Suppressor macrophage (primary cell): ENCODE measurements at regions not wholly inside any gene's neighbourhood (a gene's known extent, or its start where the extent isn't known, plus 50 kb on each side); places are given as distances from the start of the nearest gene placed in this dataset.
"Not testable (repeated sequence)": the region's sequence is repeated elsewhere in the genome, so short reads cannot be mapped to it uniquely, and the experiment has no call there.

ENCODE experiments used
- DNase-seq, 4 experiments: peaks; one replicate each; pipeline ENCODE4 v3.0.0-alpha.2; 2020 to 2022

- DNase-seq, result not testable (repeated sequence)
These were observed 203.7 kb downstream of the ALG10 start for GRCh38 chr12:34226044-34226443.

GRCh38 chr12:34228046-34228445 is 205.8 kb downstream of the ALG10 start:
- DNase-seq, result not testable (repeated sequence)

DNA sequence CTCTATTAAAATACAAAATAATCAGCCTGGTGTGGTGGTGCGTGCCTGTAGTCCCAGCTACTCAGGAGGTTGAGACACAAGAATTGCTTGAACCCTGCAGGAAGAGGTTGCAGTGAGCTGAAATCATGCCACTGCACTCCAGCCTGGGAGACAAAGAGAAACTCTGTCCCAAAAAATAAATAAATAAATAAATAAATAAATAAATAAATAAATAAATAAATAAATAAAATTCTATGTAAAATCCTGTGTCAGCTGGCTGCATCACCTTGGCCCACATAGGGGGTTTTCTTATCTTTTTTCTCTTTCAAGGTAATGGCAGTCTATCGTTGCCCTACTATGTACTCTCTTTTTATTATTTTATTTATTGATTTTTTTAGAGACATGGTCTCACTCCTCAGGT is 206.7 kb downstream of the ALG10 start:
- DNase-seq, result not testable (repeated sequence)

- DNase-seq, result no peak
These were observed 211.3 kb downstream of the ALG10 start for GRCh38 chr12:34233618-34234017.

- DNase-seq, result no peak
These were observed 213.8 kb downstream of the ALG10 start for GRCh38 chr12:34236073-34236472.

GRCh38 chr12:34244608-34245007 is 222.3 kb downstream of the ALG10 start:
- no peak for DNase-seq

- DNase-seq, result no peak
These were observed 227.0 kb downstream of the ALG10 start for GRCh38 chr12:34249271-34249670.

- DNase-seq, result not testable (repeated sequence)
These were observed 229.6 kb downstream of the ALG10 start for GRCh38 chr12:34251879-34252278.

- DNase-seq, result no peak
These were observed 231.4 kb downstream of the ALG10 start for GRCh38 chr12:34253674-34254073.

- DNase-seq, result no peak
These were observed 234.8 kb downstream of the ALG10 start for GRCh38 chr12:34257093-34257492.

DNA sequence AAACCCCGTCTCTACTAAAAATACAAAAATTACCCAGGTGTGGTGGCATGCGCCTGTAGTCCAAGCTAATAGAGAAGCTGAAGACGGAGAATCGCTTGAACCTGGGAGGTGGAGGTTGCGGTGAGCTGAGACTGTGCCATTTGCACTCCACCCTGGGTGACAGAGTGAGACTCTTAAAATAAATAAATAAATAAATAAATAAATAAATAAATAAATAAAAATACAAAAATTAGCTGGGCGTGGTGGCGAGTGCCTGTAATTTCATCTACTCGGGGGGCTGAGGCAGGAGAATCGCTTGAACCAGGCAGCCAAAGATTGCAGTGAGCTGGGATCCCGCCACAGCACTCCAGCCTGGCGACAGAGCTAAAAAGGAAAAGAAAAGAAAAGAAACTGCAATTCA is 239.8 kb downstream of the ALG10 start:
- not testable (repeated sequence) for DNase-seq

GRCh38 chr12:34264110-34264509 is 241.8 kb downstream of the ALG10 start:
- no peak for DNase-seq

- DNase-seq, result not testable (repeated sequence)
These were observed 251.4 kb downstream of the ALG10 start for GRCh38 chr12:34273703-34274102.

- no peak for DNase-seq
These were observed 252.8 kb downstream of the ALG10 start for GRCh38 chr12:34275129-34275528.

DNA sequence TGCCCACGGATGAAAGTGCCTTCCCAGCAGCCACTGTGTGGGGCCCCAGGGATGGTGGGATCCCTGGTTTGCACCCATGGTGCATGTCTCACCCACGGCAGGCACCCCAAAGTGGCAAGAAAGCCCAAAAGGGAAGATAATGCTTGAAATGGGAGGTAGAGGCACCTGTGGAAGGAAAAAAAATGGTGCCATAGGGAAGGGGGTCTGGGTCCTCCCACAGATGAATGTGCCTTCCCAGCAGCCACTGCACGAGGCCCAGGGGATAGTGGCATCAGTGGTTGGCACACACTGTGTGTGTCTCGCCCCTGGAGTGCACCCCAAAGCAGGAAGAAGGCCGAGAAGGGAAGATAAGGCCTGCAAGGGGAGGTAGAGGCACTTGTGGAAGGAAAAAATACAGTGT is 264.2 kb downstream of the ALG10 start:
- no peak for DNase-seq

DNA sequence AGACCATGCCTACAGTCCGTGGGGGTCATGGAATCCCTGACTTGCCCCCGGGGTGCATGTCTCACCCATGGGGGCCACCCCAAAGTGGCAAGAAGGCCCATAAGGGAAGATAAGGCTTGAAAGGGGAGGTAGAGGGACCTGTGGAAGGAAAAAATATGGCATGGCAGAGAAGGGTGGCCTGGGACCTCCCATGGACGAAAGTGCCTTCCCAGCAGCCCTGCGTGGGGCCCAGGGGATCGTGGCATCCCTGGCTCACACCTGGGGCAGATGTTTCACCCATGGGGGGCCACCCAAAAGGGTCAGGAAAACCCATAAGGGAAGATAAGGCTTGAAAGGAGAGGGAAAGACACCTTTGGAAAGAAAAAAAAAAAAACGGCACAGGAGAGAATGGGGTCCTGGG is 264.6 kb downstream of the ALG10 start:
- no peak for DNase-seq

DNA sequence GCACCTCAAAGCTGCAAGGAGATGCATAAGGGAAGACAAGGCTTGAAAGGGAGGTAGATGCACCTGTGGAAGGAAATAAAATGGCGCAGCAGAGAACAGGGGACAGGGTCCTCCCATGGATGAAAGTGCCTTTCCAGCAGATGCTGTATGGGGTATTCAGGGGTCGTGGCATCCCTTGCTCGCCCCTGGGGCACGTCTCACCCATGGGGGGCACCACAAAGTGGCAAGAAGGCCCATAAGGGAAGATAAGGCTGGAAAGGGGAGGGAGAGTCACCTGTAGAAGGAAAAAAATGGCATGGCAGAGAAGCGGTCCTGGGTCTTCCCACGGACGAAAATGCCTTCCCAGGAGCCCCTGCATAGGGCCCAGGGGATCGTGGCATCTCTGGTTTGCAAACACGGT is 265.1 kb downstream of the ALG10 start:
- DNase-seq, result no peak

GRCh38 chr12:34287986-34288962 is 266.0 kb downstream of the ALG10 start:
- DNase-seq, result no peak

DNA sequence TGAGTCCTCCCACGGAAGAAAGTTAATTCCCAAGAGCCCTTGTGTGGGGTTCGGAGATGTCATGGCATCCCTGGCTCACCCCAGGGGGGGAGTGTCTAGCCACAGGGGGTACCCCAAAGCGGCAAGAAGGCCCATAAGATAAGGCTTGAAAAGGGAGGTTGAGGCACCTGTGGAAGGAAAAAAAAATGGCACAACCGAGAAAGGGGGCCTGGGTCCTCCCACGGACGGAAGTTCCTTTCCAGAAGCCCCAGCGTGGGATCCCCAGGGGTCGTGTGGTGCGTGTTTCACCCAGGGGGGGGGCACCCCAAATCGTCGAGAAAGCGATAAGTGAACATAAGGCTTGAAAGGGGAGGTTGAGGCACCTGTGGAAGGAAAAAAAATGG is 266.7 kb downstream of the ALG10 start:
- no peak for DNase-seq

DNA sequence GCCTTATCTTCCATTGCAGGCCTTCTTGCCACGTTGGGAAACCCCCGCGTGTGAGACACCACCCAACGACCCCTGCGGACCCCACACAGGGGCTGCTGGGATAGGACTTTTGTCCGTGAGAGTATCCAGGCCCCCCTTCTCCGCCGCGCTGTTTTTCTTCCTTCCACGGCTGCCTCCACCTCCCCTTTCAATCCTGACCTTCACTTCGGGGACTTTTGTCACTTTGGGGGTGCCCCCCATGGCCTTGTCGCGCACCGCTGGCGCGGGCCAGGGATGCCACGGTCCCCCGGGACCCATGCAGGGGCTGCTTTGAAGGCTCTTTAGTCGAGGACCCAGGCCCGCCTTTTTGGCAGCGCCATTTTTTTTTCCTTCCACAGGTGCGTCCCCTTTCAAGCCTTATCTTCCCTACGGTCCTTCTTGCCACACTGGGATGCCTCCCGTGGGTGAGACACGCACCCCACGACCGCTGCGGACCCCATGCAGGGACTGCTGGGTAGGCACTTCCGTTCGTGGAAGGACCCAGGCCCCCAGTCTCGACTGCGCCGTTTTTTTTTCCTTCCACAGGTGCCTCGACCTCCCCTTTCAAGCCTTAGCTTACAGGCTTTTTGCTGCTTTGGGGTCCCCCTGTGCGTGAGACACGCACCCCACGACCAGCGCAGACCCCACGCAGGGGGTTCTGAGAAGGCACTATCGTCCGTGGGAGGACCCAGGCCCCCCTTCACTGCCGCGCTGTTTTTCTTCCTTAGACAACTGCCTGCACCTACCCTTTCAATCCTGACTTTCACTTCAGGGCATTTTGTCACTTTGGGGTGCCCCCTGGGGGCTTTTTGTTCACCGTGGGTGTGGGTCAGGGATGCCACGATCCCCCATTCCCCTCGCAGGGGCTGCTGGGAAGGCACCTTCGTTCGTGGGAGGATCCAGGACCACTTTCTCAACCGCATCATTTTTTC is 267.4 kb downstream of the ALG10 start:
- DNase-seq, result no peak

DNA sequence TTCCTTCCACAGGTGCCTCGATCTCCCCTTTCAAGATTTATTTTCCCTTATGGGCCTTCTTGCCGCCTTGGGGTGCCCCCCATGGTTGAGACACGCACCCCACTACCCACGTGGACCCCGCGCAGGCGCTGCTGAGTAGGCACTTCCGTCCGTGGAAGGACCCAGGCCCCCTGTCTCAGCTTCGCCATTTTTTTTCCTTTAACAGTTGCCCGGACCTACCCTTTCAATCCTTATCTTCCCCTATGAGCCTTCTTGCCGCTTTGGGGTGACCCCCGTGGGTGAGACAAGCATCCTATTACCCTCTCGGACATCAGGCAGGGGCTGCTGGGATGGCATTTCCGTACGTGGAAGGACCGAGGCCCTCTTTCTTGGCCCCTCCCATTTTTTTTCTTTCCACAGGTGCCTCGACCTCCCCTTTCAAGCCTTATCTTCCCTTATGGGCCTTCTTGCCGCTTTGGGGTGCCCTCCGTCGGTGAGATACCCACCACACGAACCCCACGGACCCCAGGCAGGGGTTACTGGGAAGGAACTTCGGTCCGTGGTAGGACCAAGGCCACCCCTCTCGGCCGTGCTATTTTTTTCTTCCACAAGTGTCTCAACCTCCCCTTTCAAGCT is 268.2 kb downstream of the ALG10 start:
- DNase-seq, result no peak

DNA sequence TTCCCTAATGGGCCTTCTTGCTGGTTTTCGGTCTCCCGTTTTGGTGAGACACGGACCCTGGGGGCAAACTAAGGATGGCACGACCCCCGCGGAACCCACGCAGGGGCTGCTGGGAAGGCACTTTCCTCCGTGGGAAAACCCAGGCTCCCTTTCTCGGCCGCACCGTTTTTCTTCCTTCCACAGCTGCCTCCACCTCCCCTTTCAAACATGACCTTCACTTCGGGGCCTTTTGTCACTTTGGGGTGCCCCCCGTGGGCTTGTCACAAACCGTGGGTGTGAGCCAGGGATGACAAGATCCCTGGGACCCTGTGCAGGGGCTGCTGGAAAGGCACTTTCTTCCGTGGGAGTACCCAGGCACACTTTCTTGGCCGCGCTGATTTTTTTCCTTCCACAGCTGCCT is 268.7 kb downstream of the ALG10 start:
- no peak for DNase-seq

GRCh38 chr12:34291426-34291901 is 269.2 kb downstream of the ALG10 start:
- DNase-seq, result no peak
